ENCODE measurements at regions not wholly inside any gene's neighbourhood (a gene's known extent, or its start where the extent isn't known, plus 50 kb on each side); places are given as distances from the start of the nearest gene placed in this dataset.
"Not testable (repeated sequence)": the region's sequence is repeated elsewhere in the genome, so short reads cannot be mapped to it uniquely, and the experiment has no call there.

- in situ Hi-C loops (cut with HindIII; ENCODE audit: low pct_ligation_motif_present, low pct_unique_long_range_greater_than_20kb, low sequenced_read_pairs); DNase-seq: not testable (repeated sequence)
Observed at GRCh38 chr12:14032191-14032590, 50.8 kb upstream of the GRIN2B start.

- in situ Hi-C loops (cut with HindIII; ENCODE audit: low pct_ligation_motif_present, low pct_unique_long_range_greater_than_20kb, low sequenced_read_pairs): no loop called here
- no peak for DNase-seq
Observed at GRCh38 chr12:14043776-14044175, 62.4 kb upstream of the GRIN2B start.

GRCh38 chr12:14048941-14049545, 67.6 kb upstream of the GRIN2B start:
- in situ Hi-C loops (cut with HindIII; ENCODE audit: low pct_ligation_motif_present, low pct_unique_long_range_greater_than_20kb, low sequenced_read_pairs): no loop called here
- no peak for DNase-seq

GRCh38 chr12:14057895-14058294, 76.5 kb upstream of the GRIN2B start:
- DNase-seq: no peak
- in situ Hi-C loops (cut with HindIII; ENCODE audit: low pct_ligation_motif_present, low pct_unique_long_range_greater_than_20kb, low sequenced_read_pairs): no loop called here

GRCh38 chr12:14058717-14059116, 77.3 kb upstream of the GRIN2B start:
- in situ Hi-C loops (cut with HindIII; ENCODE audit: low pct_ligation_motif_present, low pct_unique_long_range_greater_than_20kb, low sequenced_read_pairs): no loop called here

GRCh38 chr12:14059548-14059947, 78.1 kb upstream of the GRIN2B start:
- in situ Hi-C loops (cut with HindIII; ENCODE audit: low pct_ligation_motif_present, low pct_unique_long_range_greater_than_20kb, low sequenced_read_pairs): no loop called here

More at GRCh38 chr12:14058717-14059116, 77.3 kb upstream of the GRIN2B start:
- DNase-seq: no peak

GRCh38 chr12:14065616-14066015, 84.2 kb upstream of the GRIN2B start:
- in situ Hi-C loops (cut with HindIII; ENCODE audit: low pct_ligation_motif_present, low pct_unique_long_range_greater_than_20kb, low sequenced_read_pairs): no loop called here
- no peak for DNase-seq

More at GRCh38 chr12:14059548-14059947, 78.1 kb upstream of the GRIN2B start:
- DNase-seq: no peak

GRCh38 chr12:14066021-14066420, 84.6 kb upstream of the GRIN2B start:
- in situ Hi-C loops (cut with HindIII; ENCODE audit: low pct_ligation_motif_present, low pct_unique_long_range_greater_than_20kb, low sequenced_read_pairs): no loop called here
- DNase-seq: no peak

- DNase-seq: no peak
- in situ Hi-C loops (cut with HindIII; ENCODE audit: low pct_ligation_motif_present, low pct_unique_long_range_greater_than_20kb, low sequenced_read_pairs): no loop called here
Observed at GRCh38 chr12:14068961-14069360, 87.6 kb upstream of the GRIN2B start.

- in situ Hi-C loops (cut with HindIII; ENCODE audit: low pct_ligation_motif_present, low pct_unique_long_range_greater_than_20kb, low sequenced_read_pairs): no loop called here
- DNase-seq: no peak
Observed at GRCh38 chr12:14071833-14072232, 90.4 kb upstream of the GRIN2B start.

- in situ Hi-C loops (cut with HindIII; ENCODE audit: low pct_ligation_motif_present, low pct_unique_long_range_greater_than_20kb, low sequenced_read_pairs): no loop called here
- DNase-seq: no peak
Observed at GRCh38 chr12:14072987-14073386, 91.6 kb upstream of the GRIN2B start.

GRCh38 chr12:14075797-14076393, 94.5 kb upstream of the GRIN2B start:
- in situ Hi-C loops (cut with HindIII; ENCODE audit: low pct_ligation_motif_present, low pct_unique_long_range_greater_than_20kb, low sequenced_read_pairs): no loop called here
- DNase-seq: no peak

- in situ Hi-C loops (cut with HindIII; ENCODE audit: low pct_ligation_motif_present, low pct_unique_long_range_greater_than_20kb, low sequenced_read_pairs): no loop called here
- DNase-seq: no peak
Observed at GRCh38 chr12:14076538-14076937, 95.1 kb upstream of the GRIN2B start.

- in situ Hi-C loops (cut with HindIII; ENCODE audit: low pct_ligation_motif_present, low pct_unique_long_range_greater_than_20kb, low sequenced_read_pairs): no loop called here
- no peak for DNase-seq
Observed at GRCh38 chr12:14086838-14087237, 105.4 kb upstream of the GRIN2B start.

- in situ Hi-C loops (cut with HindIII; ENCODE audit: low pct_ligation_motif_present, low pct_unique_long_range_greater_than_20kb, low sequenced_read_pairs): no loop called here
Observed at GRCh38 chr12:14099994-14100393, 118.6 kb upstream of the GRIN2B start.

GRCh38 chr12:14101556-14101955, 120.2 kb upstream of the GRIN2B start:
- in situ Hi-C loops (cut with HindIII; ENCODE audit: low pct_ligation_motif_present, low pct_unique_long_range_greater_than_20kb, low sequenced_read_pairs); DNase-seq: not testable (repeated sequence)

More at GRCh38 chr12:14099994-14100393, 118.6 kb upstream of the GRIN2B start:
- no peak for DNase-seq

GRCh38 chr12:14111230-14111865, 129.9 kb upstream of the GRIN2B start:
- in situ Hi-C loops (cut with HindIII; ENCODE audit: low pct_ligation_motif_present, low pct_unique_long_range_greater_than_20kb, low sequenced_read_pairs): no loop called here
- peak; percentile 15 for DNase-seq

GRCh38 chr12:14113031-14113430, 131.6 kb upstream of the GRIN2B start:
- no peak for DNase-seq
- in situ Hi-C loops (cut with HindIII; ENCODE audit: low pct_ligation_motif_present, low pct_unique_long_range_greater_than_20kb, low sequenced_read_pairs): no loop called here

GRCh38 chr12:14126692-14127091, 145.3 kb upstream of the GRIN2B start:
- DNase-seq: no peak
- in situ Hi-C loops (cut with HindIII; ENCODE audit: low pct_ligation_motif_present, low pct_unique_long_range_greater_than_20kb, low sequenced_read_pairs): no loop called here

- DNase-seq: no peak
- in situ Hi-C loops (cut with HindIII; ENCODE audit: low pct_ligation_motif_present, low pct_unique_long_range_greater_than_20kb, low sequenced_read_pairs): no loop called here
Observed at GRCh38 chr12:14129611-14130195, 148.3 kb upstream of the GRIN2B start.

Data from ACHN (cell line).